GM12865 (cell line): ENCODE measurements at regions not wholly inside any gene's neighbourhood (a gene's known extent, or its start where the extent isn't known, plus 50 kb on each side); places are given as distances from the start of the nearest gene placed in this dataset.
"Not testable (repeated sequence)": the region's sequence is repeated elsewhere in the genome, so short reads cannot be mapped to it uniquely, and the experiment has no call there.

Source experiments
- DNase-seq: peaks from one replicate; pipeline ENCODE4 v3.0.0; 2010; ENCODE audit warnings: low read depth
- H3K4me3 ChIP-seq: 2 replicates; pipeline ENCODE4 v1.5.1; 2011; ENCODE audit warnings: mild to moderate bottlenecking, low read depth, low read length, control low read depth
- TF ChIP-seq, protein P1 (sequence below): IDR thresholded peaks from 2 replicates; pipeline ENCODE4 v1.5.1; 2011; ENCODE audit warnings: low read length, control low read depth, low read depth, inconsistent platforms; ENCODE audit not compliant: insufficient read depth; ENCODE audit errors: missing control alignments

DNA sequence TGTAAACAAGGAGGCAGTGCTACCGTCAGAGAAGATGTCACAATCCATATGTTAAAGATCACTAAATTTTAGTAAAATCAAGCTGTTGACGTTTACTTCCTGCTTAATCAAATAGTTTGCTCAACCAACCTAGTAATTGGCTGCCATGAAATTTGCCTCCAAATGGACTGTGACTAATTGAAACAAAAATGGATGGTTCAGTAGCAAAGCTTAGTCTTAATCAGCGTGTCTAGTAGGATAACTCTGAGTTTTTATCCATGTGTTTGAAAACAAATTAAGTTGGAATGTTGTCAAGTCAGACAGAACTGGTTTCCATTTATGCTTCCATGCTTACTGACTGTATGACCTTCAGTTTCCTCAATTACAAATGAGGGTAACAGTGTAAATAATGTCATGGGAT lies 1456.7 kb upstream of the CELF2 start:
- TF ChIP-seq, protein P1, sequence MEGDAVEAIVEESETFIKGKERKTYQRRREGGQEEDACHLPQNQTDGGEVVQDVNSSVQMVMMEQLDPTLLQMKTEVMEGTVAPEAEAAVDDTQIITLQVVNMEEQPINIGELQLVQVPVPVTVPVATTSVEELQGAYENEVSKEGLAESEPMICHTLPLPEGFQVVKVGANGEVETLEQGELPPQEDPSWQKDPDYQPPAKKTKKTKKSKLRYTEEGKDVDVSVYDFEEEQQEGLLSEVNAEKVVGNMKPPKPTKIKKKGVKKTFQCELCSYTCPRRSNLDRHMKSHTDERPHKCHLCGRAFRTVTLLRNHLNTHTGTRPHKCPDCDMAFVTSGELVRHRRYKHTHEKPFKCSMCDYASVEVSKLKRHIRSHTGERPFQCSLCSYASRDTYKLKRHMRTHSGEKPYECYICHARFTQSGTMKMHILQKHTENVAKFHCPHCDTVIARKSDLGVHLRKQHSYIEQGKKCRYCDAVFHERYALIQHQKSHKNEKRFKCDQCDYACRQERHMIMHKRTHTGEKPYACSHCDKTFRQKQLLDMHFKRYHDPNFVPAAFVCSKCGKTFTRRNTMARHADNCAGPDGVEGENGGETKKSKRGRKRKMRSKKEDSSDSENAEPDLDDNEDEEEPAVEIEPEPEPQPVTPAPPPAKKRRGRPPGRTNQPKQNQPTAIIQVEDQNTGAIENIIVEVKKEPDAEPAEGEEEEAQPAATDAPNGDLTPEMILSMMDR, result no peak

DNA sequence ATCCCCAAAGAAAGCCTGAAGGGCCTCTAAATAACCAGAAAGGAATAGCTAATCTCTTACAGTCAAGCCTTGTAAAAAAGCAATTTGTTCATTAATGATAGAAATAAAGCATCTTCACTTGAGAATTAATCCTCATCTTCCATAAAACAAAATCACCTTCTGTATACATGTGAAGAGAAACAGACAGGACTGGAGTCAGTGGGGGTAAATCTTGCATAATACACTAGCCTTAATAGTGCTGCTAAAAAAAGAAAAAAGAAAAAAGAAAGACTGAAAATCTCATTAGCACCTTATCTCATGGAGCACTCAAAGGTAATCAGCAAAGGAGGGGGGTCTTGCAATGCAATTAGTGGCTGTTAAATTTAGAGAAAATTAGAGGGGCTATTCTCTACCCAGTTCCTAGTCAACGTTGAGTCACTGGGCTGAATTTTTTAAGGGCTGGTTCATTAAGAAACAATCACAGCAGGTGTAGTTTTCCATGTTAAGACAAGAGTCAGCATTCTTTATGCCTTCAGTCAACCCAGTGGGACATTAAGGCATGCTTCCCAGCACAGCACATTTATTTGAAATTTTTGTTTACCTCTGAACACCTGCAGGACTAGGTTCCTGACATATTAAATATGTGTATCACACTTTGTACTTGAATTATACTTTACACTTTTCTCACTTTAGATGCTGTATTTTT lies 1455.7 kb upstream of the CELF2 start:
- TF ChIP-seq, protein P1, result no peak
- no peak overlapping the region for H3K4me3 ChIP-seq
- no peak for DNase-seq

More for the DNA sequence above, 1456.7 kb upstream of the CELF2 start:
- no peak overlapping the region for H3K4me3 ChIP-seq
- DNase-seq, result no peak

DNA sequence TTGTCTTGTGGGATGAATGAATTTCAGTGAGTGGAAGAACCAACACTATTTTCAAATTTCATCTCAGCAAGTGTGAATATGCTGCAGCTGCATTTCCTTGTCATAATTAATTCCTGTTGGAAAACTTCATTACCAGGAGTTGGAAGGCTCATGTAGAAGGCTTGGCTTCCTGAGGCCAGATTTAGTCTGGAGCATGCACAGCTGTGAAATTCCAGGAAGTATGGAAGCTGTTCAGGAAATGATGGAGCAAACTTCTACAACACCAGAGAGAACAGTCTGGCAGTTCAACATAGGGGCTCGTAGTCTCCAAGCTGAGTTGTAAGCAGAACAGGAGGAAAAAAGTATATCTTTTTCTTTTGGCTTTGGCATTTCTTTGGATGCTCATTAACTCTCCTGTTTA lies 1439.9 kb upstream of the CELF2 start:
- DNase-seq, result no peak
- TF ChIP-seq, protein P1, result no peak
- no peak overlapping the region for H3K4me3 ChIP-seq

DNA sequence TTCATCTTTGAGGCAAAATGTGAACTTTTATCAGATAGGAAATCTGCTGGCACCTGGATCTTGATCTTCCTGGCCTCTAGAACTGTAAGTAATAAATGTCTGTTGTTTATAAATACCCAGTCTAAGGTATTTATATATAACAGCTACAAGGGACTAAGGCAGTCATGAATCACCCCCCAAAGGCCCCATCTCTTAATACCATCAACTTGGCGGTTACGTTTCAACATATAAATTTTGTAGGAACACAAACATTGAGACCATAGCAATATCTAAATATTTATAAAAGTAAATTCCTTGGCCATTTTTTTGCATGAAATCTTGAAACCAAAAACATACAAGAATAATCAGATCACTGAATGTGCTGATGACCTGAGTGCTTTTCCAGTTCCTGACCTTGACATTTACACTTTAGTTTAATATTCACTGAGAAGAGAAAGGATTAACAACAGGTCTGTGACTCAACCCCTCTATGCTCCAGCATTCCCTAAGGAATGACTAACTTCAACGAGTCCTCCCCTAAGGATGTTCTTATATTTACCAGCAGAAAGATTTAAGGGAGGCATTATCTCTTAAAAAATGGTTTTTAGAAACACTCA lies 1438.5 kb upstream of the CELF2 start:
- H3K4me3 ChIP-seq, result no peak overlapping the region
- no peak for DNase-seq
- TF ChIP-seq, protein P1, result no peak

DNA sequence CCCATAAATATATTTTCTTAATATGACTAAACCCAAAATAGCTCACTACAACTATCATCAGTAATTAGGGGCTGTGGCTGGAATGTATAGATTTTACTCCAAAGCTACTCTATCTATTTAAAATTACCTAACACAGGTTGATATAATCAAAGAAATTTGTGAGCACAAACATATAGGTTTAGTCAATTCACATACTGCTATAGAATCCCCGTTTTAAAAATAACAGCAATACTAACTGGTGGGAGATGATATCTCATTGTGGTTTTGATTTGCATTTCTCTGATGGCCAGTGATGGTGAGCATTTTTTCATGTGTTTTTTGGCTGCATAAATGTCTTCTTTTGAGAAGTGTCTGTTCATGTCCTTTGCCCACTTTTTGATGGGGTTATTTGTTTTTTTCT lies 1434.9 kb upstream of the CELF2 start:
- H3K4me3 ChIP-seq, DNase-seq: not testable (repeated sequence)

DNA sequence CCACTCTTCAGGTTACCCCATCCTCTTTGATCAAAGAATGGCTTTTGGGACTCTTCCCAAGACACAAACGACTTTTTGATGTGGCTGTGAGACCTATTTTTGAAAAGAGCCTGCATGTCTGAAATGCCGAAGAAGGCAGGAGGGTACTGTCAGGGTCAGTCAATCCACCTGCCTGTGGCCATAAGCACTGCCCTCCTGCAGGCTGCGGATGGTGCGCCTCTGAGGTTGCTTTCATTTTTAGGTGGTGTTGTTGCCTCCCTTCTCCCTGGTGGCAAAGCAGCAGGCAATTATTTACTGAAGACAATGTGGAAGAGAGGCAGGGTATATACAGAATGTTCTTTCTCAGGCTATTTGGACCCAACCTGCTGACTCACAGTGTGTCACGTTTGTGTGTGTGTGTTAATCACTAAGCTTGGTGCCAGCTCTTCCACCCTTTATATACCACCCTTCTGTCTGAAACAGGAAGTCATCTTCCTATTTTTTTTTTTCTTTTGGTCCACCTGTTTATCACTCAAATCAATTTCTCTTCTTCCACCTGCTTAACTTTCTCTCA lies 1421.2 kb upstream of the CELF2 start:
- H3K4me3 ChIP-seq, result no peak overlapping the region
- TF ChIP-seq, protein P1, result no peak
- DNase-seq, result no peak

DNA sequence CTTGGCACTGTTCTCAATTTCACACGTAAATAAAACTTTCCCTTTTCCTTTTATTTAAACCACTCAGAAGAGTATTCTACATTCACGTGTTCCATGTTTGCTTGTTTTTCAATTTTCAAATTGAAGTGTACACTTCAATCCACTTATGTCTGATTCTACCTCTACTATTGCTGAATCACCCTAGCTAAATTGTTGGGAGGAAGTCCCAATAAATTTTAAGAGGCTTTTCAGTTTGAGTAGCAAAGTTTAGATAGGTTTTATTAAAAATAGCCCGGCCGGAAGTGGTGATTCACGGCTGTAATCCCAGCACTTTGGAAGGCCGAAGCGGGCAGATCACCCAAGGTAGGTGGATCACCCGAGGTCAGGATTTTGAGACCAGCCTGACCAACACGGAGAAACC lies 1414.7 kb upstream of the CELF2 start:
- TF ChIP-seq, protein P1, result no peak
- no peak for DNase-seq
- H3K4me3 ChIP-seq, result no peak overlapping the region
